SKM-1 (cell line): ENCODE measurements at regions not wholly inside any gene's neighbourhood (a gene's known extent, or its start where the extent isn't known, plus 50 kb on each side); places are given as distances from the start of the nearest gene placed in this dataset.

Experiments
- DNase-seq: peaks from one replicate; lab custom pipeline; 2025; ENCODE audit not compliant: unreplicated experiment; lab: John Stamatoyannopoulos, UW

GRCh38 chr1:78415165-78415564 lies 75.6 kb upstream of the PTGFR start:
- no peak for DNase-seq

- DNase-seq, result no peak
These were observed 71.5 kb upstream of the PTGFR start for GRCh38 chr1:78419309-78419708.

GRCh38 chr1:78420181-78420580 lies 70.6 kb upstream of the PTGFR start:
- DNase-seq, result no peak

- DNase-seq, result no peak
These were observed 70.1 kb upstream of the PTGFR start for GRCh38 chr1:78420688-78421087.

- no peak for DNase-seq
These were observed 66.1 kb upstream of the PTGFR start for GRCh38 chr1:78424720-78425119.

- DNase-seq, result no peak
These were observed 64.4 kb upstream of the PTGFR start for GRCh38 chr1:78426408-78426807.

GRCh38 chr1:78427506-78427905 lies 63.3 kb upstream of the PTGFR start:
- no peak for DNase-seq

GRCh38 chr1:78432016-78432415 lies 58.8 kb upstream of the PTGFR start:
- no peak for DNase-seq

GRCh38 chr1:78434351-78434750 lies 56.4 kb upstream of the PTGFR start:
- no peak for DNase-seq

GRCh38 chr1:78436961-78437360 lies 53.8 kb upstream of the PTGFR start:
- no peak for DNase-seq

GRCh38 chr1:78437396-78437795 lies 53.4 kb upstream of the PTGFR start:
- DNase-seq, result no peak

- no peak for DNase-seq
These were observed 52.8 kb upstream of the PTGFR start for GRCh38 chr1:78437941-78438340.

GRCh38 chr1:78440381-78440793 lies 50.4 kb upstream of the PTGFR start:
- no peak for DNase-seq
